GM21723 (cell line): ENCODE measurements at regions not wholly inside any gene's neighbourhood (a gene's known extent, or its start where the extent isn't known, plus 50 kb on each side); places are given as distances from the start of the nearest gene placed in this dataset.
"Not testable (repeated sequence)": the region's sequence is repeated elsewhere in the genome, so short reads cannot be mapped to it uniquely, and the experiment has no call there.

ENCODE experiments used
- ATAC-seq: cut with Tn5 transposase; IDR thresholded peaks from one replicate; pipeline ENCODE4 v1.9.1; 2021; ENCODE audit warnings: mild to moderate bottlenecking, moderate library complexity; ENCODE audit not compliant: unreplicated experiment

- ATAC-seq = no peak
Measured at GRCh38 chr6:92000112-92000511, 1413.2 kb upstream of the MAP3K7 start.

GRCh38 chr6:91994787-91995186 is 1407.9 kb upstream of the MAP3K7 start:
- ATAC-seq = no peak

GRCh38 chr6:91982559-91982958 is 1395.7 kb upstream of the MAP3K7 start:
- no peak for ATAC-seq

GRCh38 chr6:91976797-91977196 is 1389.9 kb upstream of the MAP3K7 start:
- ATAC-seq = no peak

- no peak for ATAC-seq
Measured at GRCh38 chr6:91970700-91971099, 1383.8 kb upstream of the MAP3K7 start.

GRCh38 chr6:91965872-91966271 is 1379.0 kb upstream of the MAP3K7 start:
- no peak for ATAC-seq

- no peak for ATAC-seq
Measured at GRCh38 chr6:91961671-91962070, 1374.8 kb upstream of the MAP3K7 start.

GRCh38 chr6:91961236-91961635 is 1374.4 kb upstream of the MAP3K7 start:
- ATAC-seq = no peak

- ATAC-seq = no peak
Measured at GRCh38 chr6:91941838-91942237, 1355.0 kb upstream of the MAP3K7 start.

GRCh38 chr6:91940801-91941200 is 1353.9 kb upstream of the MAP3K7 start:
- ATAC-seq = no peak

GRCh38 chr6:91926827-91927226 is 1340.0 kb upstream of the MAP3K7 start:
- no peak for ATAC-seq

- no peak for ATAC-seq
Measured at GRCh38 chr6:91926361-91926760, 1339.5 kb upstream of the MAP3K7 start.

GRCh38 chr6:91911945-91912344 is 1325.1 kb upstream of the MAP3K7 start:
- ATAC-seq = no peak

- ATAC-seq = no peak
Measured at GRCh38 chr6:91904586-91905164, 1317.8 kb upstream of the MAP3K7 start.

- no peak for ATAC-seq
Measured at GRCh38 chr6:91895599-91896285, 1308.9 kb upstream of the MAP3K7 start.

GRCh38 chr6:91886183-91886795 is 1299.4 kb upstream of the MAP3K7 start:
- ATAC-seq = no peak

GRCh38 chr6:91881791-91882190 is 1294.9 kb upstream of the MAP3K7 start:
- ATAC-seq = not testable (repeated sequence)

GRCh38 chr6:91879386-91879995 is 1292.6 kb upstream of the MAP3K7 start:
- ATAC-seq = no peak

GRCh38 chr6:91877994-91878393 is 1291.1 kb upstream of the MAP3K7 start:
- ATAC-seq = no peak

GRCh38 chr6:91874971-91875370 is 1288.1 kb upstream of the MAP3K7 start:
- ATAC-seq = no peak

- no peak for ATAC-seq
Measured at GRCh38 chr6:91868539-91869202, 1281.8 kb upstream of the MAP3K7 start.
